MM.1S (cell line): ENCODE measurements at regions not wholly inside any gene's neighbourhood (a gene's known extent, or its start where the extent isn't known, plus 50 kb on each side); places are given as distances from the start of the nearest gene placed in this dataset.

Experiments
- CTCF ChIP-seq: fragments of 300-600 bp; sonication (generic); IDR thresholded peaks from 2 replicates; pipeline ENCODE4 v1.5.1; 2016; ENCODE audit warnings: antibody characterized with exemption, low read length, mixed read lengths
- EZH2 ChIP-seq: fragments of 300-600 bp; sonication (generic); optimal IDR thresholded peaks from 2 replicates; pipeline ENCODE3; 2017; ENCODE audit warnings: low read depth, mild to moderate bottlenecking, antibody characterized with exemption, low read length, mixed read lengths

GRCh38 chr13:90999401-90999800 lies 348.1 kb upstream of the MIR17HG start:
- TF ChIP-seq CTCF (no peak), EZH2 (no peak)
